ENCODE measurements at regions not wholly inside any gene's neighbourhood (a gene's known extent, or its start where the extent isn't known, plus 50 kb on each side); places are given as distances from the start of the nearest gene placed in this dataset.
"Not testable (repeated sequence)": the region's sequence is repeated elsewhere in the genome, so short reads cannot be mapped to it uniquely, and the experiment has no call there.

DNA sequence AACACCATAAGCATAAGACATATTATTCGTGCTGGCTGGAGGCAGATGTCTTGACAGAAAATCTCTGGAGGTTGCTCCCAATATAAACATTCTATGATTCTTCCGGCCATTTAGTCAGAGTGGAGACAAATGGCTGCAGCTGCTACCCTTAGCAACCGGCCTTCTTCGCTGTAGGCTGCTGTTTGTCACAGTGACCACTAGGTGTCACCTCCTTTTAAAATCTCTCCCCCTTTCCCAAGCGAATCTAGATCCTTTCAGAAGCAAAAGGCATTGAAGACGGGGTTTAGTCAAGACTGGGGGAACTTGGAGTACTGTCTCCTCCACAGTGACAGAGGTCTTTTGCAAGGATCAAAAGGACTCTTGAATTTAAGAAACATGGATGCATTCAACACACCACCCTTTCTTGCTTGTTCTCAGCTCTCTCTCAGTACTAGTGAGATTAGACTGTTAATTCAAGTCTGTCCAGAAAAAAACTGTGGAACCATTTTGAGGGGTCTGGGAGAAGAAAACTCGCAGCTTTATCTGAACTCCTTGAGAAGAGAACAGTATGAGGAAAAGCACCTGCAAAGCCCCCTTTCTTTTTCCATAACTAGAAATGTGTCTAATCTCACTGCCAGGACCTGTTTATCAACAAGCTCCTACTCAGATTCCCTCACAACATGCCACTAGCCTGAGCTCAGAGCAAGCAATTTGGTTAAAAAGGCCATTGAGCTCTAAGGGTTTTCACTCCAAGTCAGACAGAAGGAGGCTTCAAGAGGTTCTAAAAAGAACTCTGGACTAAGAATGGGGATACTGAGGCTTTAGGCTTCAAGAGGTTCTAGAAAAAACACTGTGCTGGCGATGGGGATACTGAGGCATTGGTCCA is 408.3 kb upstream of the PLXNA2 start:
- peak; percentile 5 for DNase-seq

- DNase-seq, result no peak
These were observed 409.2 kb upstream of the PLXNA2 start for GRCh38 chr1:208653426-208653825.

- no peak for DNase-seq
These were observed 410.1 kb upstream of the PLXNA2 start for GRCh38 chr1:208654241-208654640.

GRCh38 chr1:208665936-208666335 is 421.8 kb upstream of the PLXNA2 start:
- DNase-seq, result no peak

DNA sequence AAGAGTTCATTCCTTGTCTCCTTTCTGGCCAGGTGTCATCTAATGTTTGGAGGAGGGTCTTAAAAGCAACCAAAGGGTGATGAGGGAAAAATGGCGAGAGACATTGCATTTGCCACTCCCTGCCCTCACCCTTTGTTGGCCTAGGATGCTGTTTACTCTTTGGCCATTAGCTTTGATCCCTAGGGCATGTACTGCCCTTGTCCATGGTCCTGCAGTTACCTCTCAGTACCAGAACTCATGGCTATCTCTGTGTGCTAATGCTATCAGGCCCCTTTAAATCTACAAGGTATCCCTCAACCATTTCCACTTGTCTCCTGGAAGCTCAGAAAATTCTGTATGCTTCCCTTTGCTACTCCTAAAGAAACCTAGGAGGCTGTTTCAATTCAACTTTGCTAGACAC is 424.8 kb upstream of the PLXNA2 start:
- no peak for DNase-seq

DNA sequence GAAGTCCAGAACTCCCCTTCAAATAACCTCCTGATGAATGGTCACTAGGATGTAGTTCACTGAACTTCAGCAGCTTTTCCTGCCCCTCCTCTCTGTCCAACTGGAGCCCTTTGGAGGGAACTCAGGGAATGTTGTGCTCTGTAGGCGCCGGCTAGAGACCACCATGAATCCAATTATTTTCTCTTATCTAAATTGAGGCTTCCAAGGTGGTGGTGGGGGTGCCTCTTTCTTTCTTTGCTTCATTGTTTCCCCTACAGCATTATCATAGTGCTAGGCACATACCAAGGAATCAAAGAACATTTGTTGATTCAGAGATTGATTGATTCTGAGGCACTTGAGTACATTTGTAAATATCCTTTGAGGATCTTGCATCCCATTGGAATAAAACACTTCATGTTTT is 426.6 kb upstream of the PLXNA2 start:
- DNase-seq, result no peak

DNA sequence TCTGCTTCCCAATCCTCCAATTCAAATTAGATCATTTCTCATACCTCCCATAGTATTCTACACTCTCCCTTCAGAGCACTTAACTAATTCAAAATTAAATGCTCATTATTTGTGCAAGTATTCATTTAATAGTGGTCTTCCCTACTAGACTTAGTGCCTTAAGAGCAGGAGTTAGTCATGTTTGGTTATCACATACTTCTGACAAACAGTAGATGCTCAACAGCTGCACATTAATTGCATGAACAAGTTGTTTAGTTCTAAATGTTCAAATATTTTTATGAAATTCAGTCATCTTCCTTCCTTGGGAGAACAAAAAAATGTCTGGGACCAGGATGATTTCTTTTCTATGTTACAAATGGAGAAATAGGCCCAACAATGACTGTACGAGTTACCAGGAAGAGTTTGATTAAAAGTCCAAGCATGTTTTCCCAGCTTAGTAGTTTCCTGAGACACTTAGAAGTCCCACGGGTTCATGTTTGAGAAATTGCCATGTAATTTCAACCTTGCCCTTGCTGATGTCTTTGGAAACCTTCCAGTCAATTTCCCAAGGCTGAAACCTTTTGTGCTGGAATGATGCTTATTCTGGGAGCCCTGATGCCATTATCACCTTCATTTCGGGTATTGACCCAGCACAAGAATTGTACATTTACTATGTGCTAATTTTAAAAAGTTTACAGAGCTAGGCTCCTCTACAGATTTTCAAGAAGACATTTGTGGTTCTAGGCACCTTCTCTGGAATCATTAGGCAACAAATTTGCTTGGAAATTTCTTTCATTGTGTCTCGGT is 437.9 kb upstream of the PLXNA2 start:
- DNase-seq, result no peak

- no peak for DNase-seq
These were observed 438.5 kb upstream of the PLXNA2 start for GRCh38 chr1:208682664-208683013.

DNA sequence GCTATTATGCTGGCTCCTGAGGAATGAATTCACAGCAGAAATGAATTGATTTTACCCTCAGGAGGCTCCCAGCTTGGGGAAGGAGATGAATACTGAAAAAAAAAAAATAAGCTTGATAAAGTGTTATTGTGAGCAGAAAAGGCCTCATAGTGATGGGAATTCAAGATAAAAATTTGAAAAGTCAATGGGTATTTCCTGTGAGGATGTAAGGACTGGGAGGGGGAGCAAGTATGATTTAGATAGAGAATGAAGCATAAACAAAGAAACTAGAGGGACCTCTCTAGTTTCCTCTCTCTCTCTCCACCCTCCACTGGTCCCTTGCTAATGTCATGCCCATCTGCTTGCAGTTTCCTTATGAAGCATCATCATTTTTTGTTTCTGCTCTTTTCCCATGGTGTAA is 439.0 kb upstream of the PLXNA2 start:
- no peak for DNase-seq

- DNase-seq, result no peak
These were observed 440.0 kb upstream of the PLXNA2 start for GRCh38 chr1:208684192-208684591.

DNA sequence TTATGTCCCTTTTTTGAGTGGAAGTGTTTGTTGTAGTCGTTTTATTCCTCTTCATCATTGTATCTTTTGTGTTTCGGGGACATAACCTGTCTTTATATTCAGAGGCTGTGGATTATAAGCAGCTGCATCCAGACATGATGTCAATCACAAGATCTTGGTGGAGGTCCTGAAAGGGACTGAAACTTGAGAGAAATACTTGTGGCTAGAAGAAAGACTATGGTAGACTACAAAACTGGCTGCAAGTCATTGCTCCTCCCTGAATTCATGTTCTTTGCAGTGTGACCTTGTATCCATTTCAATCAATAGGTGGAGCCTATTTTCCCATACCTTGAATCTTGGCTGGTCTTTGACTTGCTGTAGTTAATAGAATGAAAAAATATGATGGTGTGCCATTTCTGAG is 442.4 kb upstream of the PLXNA2 start:
- no peak for DNase-seq

DNA sequence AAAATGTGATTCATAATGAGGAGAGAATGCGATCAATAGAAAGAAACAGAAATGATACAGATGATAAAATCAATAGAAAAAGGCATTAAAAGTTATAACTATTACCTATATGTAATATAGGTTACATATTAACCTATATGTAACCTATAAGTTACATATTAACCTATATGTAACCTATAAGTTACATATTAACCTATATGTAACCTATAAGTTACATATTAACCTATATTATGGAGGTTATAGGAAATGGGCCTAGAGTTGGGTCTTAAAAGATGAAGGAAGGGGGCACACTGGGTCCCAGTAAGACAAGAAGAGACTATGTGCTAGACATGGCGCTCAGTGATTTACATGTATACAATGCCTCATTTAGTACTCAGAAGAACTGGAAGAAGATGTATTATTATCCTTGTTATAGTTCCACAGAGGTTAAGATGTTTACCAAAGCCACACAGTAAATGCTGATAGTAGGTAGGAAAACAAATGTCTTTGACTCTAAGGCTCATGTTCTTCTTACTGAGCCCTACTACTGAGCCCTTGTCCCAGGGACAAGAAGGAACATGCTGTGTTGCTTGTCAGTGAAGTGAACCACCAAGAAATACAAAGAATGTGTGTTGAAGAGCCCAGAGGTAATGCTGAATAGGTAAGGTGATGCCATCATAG is 444.6 kb upstream of the PLXNA2 start:
- no peak for DNase-seq

GRCh38 chr1:208691012-208691411 is 446.8 kb upstream of the PLXNA2 start:
- DNase-seq, result no peak

DNA sequence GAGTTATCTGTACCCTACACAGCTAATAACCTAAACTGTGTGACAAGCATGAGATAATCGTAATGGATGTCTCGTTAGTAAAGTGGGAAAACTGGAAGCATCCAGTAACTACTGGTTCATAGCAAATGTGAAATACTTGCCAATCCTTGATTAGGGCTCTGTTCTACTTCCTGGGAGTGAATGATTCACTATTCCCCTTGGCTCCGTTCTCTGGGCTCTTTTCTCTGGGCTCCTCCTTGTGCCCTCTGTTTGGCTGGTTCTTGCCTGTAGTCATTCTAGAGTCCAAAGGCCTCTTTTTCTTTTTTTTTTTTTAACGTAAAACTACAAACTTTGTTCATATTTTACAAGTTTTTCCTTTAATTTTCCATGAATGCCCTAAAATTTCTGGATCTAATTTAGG is 465.8 kb upstream of the PLXNA2 start:
- no peak for DNase-seq

GRCh38 chr1:208714323-208714722 is 470.1 kb upstream of the PLXNA2 start:
- DNase-seq, result no peak

DNA sequence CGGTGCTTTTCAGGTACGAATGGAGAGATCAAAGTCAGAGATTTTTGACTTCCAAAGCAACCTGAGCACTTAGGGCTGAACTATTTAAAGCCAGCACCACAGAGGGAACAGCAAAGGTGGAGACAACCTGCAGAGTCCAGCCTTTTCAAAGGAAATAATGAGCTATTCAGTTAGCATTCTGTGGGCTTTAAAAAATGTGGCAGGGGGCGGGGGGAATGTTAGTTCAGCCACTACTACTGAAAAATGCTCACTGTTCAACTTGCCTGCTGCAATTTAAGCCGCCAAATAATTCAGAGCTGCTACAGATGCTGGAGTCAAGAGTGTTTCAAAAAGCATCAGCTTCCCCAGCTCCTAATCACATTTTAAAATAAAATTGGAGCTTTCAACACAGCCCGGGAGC is 473.3 kb upstream of the PLXNA2 start:
- DNase-seq, result no peak

DNA sequence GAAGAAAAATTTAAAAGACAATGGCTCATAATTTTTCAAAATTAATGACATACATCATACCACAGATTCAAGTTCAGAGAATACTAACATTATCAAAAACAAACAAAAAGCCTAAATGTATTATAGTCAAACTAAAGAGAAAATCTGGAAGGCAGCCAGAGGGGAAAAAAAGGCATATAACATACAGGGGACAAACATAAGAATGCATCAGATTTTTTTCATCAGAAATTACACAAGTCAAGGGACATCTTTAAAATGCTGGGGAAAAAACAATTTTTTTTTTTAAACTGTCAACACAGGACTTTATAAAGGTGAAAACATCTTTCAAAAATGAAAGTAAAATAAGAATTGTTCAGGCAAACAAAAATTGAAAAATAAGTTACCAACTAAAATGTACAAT is 478.4 kb upstream of the PLXNA2 start:
- no peak for DNase-seq

DNA sequence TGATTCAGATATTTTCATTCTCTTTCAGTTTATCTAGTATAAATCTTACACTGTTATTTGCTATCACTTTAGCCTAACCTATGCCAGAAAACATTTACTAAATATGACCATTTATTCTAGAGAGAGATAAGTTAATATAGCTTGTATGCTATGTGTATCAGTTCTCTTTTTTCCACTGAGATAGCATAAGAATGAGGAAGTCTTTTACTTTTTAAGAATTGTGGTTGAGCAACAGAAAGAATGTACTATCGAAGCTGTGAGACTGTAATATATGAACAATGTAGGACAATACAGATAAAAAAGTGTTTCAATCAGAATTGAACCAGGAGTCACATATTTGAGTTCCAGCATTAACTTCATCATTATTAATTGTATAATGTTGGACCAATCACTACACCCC is 479.9 kb upstream of the PLXNA2 start:
- no peak for DNase-seq

DNA sequence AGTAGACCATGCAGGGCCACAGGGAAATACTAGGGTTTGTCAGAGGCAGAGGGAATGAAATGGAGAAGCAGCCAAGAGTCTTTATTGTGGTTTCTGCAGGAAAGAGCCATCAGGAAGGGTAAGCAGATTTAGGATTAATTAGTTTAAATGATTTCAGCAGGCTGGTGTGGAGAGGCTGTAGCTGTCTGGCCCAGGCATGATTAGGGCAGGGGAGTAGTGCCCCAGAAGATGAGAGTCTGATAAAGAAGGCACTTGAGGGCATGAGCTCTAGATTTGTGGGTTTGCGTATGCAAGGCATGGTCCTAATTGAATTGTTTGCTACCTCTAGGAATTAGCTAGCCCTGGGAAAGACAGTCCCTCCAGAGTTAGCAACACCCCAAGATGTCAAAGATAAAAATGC is 484.6 kb upstream of the PLXNA2 start:
- no peak for DNase-seq

- no peak for DNase-seq
These were observed 488.0 kb upstream of the PLXNA2 start for GRCh38 chr1:208731981-208732821.

DNA sequence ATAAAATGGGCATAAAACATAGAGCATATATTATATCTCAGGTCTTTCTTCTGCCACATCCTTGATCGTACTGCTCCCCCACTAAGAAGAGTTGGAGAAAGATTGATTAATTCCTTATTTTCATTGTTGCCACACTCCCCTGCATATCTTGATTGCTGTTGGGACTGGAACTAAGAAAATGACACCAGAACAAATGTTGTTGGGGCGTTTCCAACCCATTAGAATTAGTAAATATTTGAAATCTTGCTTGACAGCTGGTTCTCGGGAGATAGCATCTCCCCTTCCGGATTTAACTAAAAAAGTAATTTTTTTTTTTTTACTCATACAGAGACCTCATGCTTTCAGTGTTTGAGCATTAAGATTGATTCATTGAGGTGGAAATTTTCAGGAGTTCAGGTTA is 493.0 kb upstream of the PLXNA2 start:
- no peak for DNase-seq

GRCh38 chr1:208737922-208738321 is 493.7 kb upstream of the PLXNA2 start:
- DNase-seq, result no peak

DNA sequence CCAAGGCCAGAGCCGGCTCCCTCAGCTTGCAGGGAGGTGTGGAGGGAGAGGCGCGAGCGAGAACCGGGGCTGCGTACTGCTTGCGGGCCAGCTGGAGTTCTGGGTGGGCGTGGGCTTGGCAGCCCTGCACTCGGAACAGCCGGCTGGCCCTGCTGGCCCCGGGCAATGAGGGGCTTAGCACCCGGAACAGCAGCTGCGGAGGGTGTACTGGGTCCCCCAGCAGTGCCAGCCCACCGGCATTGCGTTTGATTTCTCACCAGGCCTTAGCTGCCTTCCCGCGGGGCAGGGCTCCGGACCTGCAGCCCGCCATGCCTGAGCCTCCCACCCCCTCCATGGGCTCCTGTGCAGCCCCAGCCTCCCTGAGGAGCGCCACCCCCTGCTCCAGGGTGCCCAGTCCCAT is 495.5 kb upstream of the PLXNA2 start:
- DNase-seq, result not testable (repeated sequence)

Measured in activated naive CD4-positive, alpha-beta T cell treated with Interleukin-2 at 50 U/mL for 16 hours (primary cell).